ENCODE measurements at regions not wholly inside any gene's neighbourhood (a gene's known extent, or its start where the extent isn't known, plus 50 kb on each side); places are given as distances from the start of the nearest gene placed in this dataset.

GRCh38 chr1:73914951-73915350, 283.0 kb downstream of the LRRIQ3 start:
- TF ChIP-seq POLR2A (IDR thresholded peaks at IDR 0.05; ENCODE audit: low read length) (no peak), GATA1 (IDR thresholded peaks at IDR 0.05; ENCODE audit: low read depth, low read length) (no peak)

Data from erythroblast (primary cell).